Activated naive CD4-positive, alpha-beta T cell treated with anti-CD3 and anti-CD28 coated beads, Interleukin-2, amount 50 U/mL, for 24 hours (primary cell): ENCODE measurements at regions not wholly inside any gene's neighbourhood (a gene's known extent, or its start where the extent isn't known, plus 50 kb on each side); places are given as distances from the start of the nearest gene placed in this dataset.
"Not testable (repeated sequence)": the region's sequence is repeated elsewhere in the genome, so short reads cannot be mapped to it uniquely, and the experiment has no call there.

Experiments used
- H3K27ac Mint-ChIP-seq: one replicate; pipeline ENCODE4 v1.8.0; 2021; ENCODE audit warnings: mild to moderate bottlenecking, mixed read lengths
- H3K27me3 Mint-ChIP-seq: one replicate; pipeline ENCODE4 v1.8.0; 2021; ENCODE audit warnings: mixed read lengths
- H3K36me3 Mint-ChIP-seq: one replicate; pipeline ENCODE4 v1.8.0; 2021; ENCODE audit warnings: mixed read lengths
- H3K4me1 Mint-ChIP-seq: one replicate; pipeline ENCODE4 v1.8.0; 2021; ENCODE audit warnings: mixed read lengths
- H3K4me3 Mint-ChIP-seq: one replicate; pipeline ENCODE4 v1.8.0; 2021; ENCODE audit warnings: mild to moderate bottlenecking, mixed read lengths
- H3K9me3 Mint-ChIP-seq: one replicate; pipeline ENCODE4 v1.8.0; 2021; ENCODE audit warnings: mixed read lengths

GRCh38 chr6:12490904-12491571 is 200.9 kb downstream of the EDN1 start:
- Mint-ChIP-seq H3K9me3 (no peaks in the 10 kb centered on the region), H3K4me3 (no peak overlapping the region), H3K4me1 (no peaks in the 10 kb centered on the region), H3K27ac (no peak overlapping the region), H3K36me3 (no peaks in the 10 kb centered on the region), H3K27me3 (peaks cover 11% of the 10 kb centered on the region)

GRCh38 chr6:12492929-12493328 is 202.8 kb downstream of the EDN1 start:
- H3K9me3 Mint-ChIP-seq, H3K4me3 Mint-ChIP-seq, H3K4me1 Mint-ChIP-seq, H3K36me3 Mint-ChIP-seq, H3K27ac Mint-ChIP-seq: not testable (repeated sequence)
- peaks cover 11% of the 10 kb centered on the region for H3K27me3 Mint-ChIP-seq

- no peak overlapping the region for H3K27ac Mint-ChIP-seq
- H3K9me3 Mint-ChIP-seq: no peaks in the 10 kb centered on the region
- no peaks in the 10 kb centered on the region for H3K4me1 Mint-ChIP-seq
- peaks cover 13% of the 10 kb centered on the region for H3K27me3 Mint-ChIP-seq
- no peaks in the 10 kb centered on the region for H3K36me3 Mint-ChIP-seq
- no peak overlapping the region for H3K4me3 Mint-ChIP-seq
Measured at GRCh38 chr6:12493446-12493845, 203.3 kb downstream of the EDN1 start.

GRCh38 chr6:12494161-12494560 is 204.0 kb downstream of the EDN1 start:
- no peaks in the 10 kb centered on the region for H3K36me3 Mint-ChIP-seq
- no peaks in the 10 kb centered on the region for H3K4me1 Mint-ChIP-seq
- no peak overlapping the region for H3K27ac Mint-ChIP-seq
- no peaks in the 10 kb centered on the region for H3K9me3 Mint-ChIP-seq
- peaks cover 11% of the 10 kb centered on the region for H3K27me3 Mint-ChIP-seq
- no peak overlapping the region for H3K4me3 Mint-ChIP-seq

GRCh38 chr6:12501990-12502389 is 211.8 kb downstream of the EDN1 start:
- Mint-ChIP-seq H3K4me1 (no peaks in the 10 kb centered on the region), H3K9me3 (no peaks in the 10 kb centered on the region), H3K27me3 (peaks cover 2% of the 10 kb centered on the region), H3K27ac (no peak overlapping the region), H3K4me3 (no peak overlapping the region), H3K36me3 (no peaks in the 10 kb centered on the region)

GRCh38 chr6:12504325-12504966 is 212.1 kb upstream of the PHACTR1 start:
- Mint-ChIP-seq H3K27me3 (peaks cover 2% of the 10 kb centered on the region), H3K4me1 (no peaks in the 10 kb centered on the region)

GRCh38 chr6:12505486-12505885 is 211.1 kb upstream of the PHACTR1 start:
- H3K4me3 Mint-ChIP-seq: no peak overlapping the region
- H3K27ac Mint-ChIP-seq: no peak overlapping the region
- H3K9me3 Mint-ChIP-seq: peaks cover 5% of the 10 kb centered on the region
- no peaks in the 10 kb centered on the region for H3K4me1 Mint-ChIP-seq
- no peaks in the 10 kb centered on the region for H3K36me3 Mint-ChIP-seq
- H3K27me3 Mint-ChIP-seq: peaks cover 9% of the 10 kb centered on the region

More at GRCh38 chr6:12504325-12504966, 212.1 kb upstream of the PHACTR1 start:
- no peaks in the 10 kb centered on the region for H3K36me3 Mint-ChIP-seq
- H3K27ac Mint-ChIP-seq: no peak overlapping the region
- peaks cover 5% of the 10 kb centered on the region for H3K9me3 Mint-ChIP-seq
- no peak overlapping the region for H3K4me3 Mint-ChIP-seq

- H3K27ac Mint-ChIP-seq: no peak overlapping the region
- peaks cover 5% of the 10 kb centered on the region for H3K9me3 Mint-ChIP-seq
- peaks cover 9% of the 10 kb centered on the region for H3K27me3 Mint-ChIP-seq
- H3K4me3 Mint-ChIP-seq: no peak overlapping the region
- H3K36me3 Mint-ChIP-seq: no peaks in the 10 kb centered on the region
- no peaks in the 10 kb centered on the region for H3K4me1 Mint-ChIP-seq
Measured at GRCh38 chr6:12506159-12506558, 210.4 kb upstream of the PHACTR1 start.

- no peaks in the 10 kb centered on the region for H3K36me3 Mint-ChIP-seq
Measured at GRCh38 chr6:12507636-12508035, 208.9 kb upstream of the PHACTR1 start.

GRCh38 chr6:12508553-12508952 is 208.0 kb upstream of the PHACTR1 start:
- Mint-ChIP-seq H3K4me3 (no peak overlapping the region), H3K9me3 (peaks cover 5% of the 10 kb centered on the region), H3K4me1 (no peaks in the 10 kb centered on the region), H3K27me3 (peaks cover 11% of the 10 kb centered on the region), H3K36me3 (no peaks in the 10 kb centered on the region), H3K27ac (no peak overlapping the region)

More at GRCh38 chr6:12507636-12508035, 208.9 kb upstream of the PHACTR1 start:
- Mint-ChIP-seq H3K27ac (no peak overlapping the region), H3K4me3 (no peak overlapping the region), H3K27me3 (peaks cover 9% of the 10 kb centered on the region), H3K9me3 (peaks cover 5% of the 10 kb centered on the region), H3K4me1 (no peaks in the 10 kb centered on the region)

GRCh38 chr6:12509060-12509459 is 207.5 kb upstream of the PHACTR1 start:
- peaks cover 5% of the 10 kb centered on the region for H3K9me3 Mint-ChIP-seq
- H3K27ac Mint-ChIP-seq: no peak overlapping the region
- no peaks in the 10 kb centered on the region for H3K4me1 Mint-ChIP-seq
- H3K36me3 Mint-ChIP-seq: no peaks in the 10 kb centered on the region
- peaks cover 11% of the 10 kb centered on the region for H3K27me3 Mint-ChIP-seq
- H3K4me3 Mint-ChIP-seq: no peak overlapping the region

- H3K9me3 Mint-ChIP-seq: no peaks in the 10 kb centered on the region
- no peaks in the 10 kb centered on the region for H3K4me1 Mint-ChIP-seq
- no peak overlapping the region for H3K4me3 Mint-ChIP-seq
- H3K27me3 Mint-ChIP-seq: peaks cover 2% of the 10 kb centered on the region
- H3K36me3 Mint-ChIP-seq: no peaks in the 10 kb centered on the region
- H3K27ac Mint-ChIP-seq: no peak overlapping the region
Measured at GRCh38 chr6:12516070-12516469, 200.5 kb upstream of the PHACTR1 start.

GRCh38 chr6:12522347-12522746 is 194.2 kb upstream of the PHACTR1 start:
- Mint-ChIP-seq H3K4me1 (no peaks in the 10 kb centered on the region), H3K9me3 (no peaks in the 10 kb centered on the region), H3K4me3 (no peak overlapping the region), H3K27ac (no peak overlapping the region), H3K27me3 (peaks cover 7% of the 10 kb centered on the region), H3K36me3 (no peaks in the 10 kb centered on the region)

GRCh38 chr6:12523726-12524125 is 192.8 kb upstream of the PHACTR1 start:
- no peak overlapping the region for H3K4me3 Mint-ChIP-seq
- H3K4me1 Mint-ChIP-seq: no peaks in the 10 kb centered on the region
- H3K27me3 Mint-ChIP-seq: peaks cover 10% of the 10 kb centered on the region
- H3K36me3 Mint-ChIP-seq: no peaks in the 10 kb centered on the region
- H3K9me3 Mint-ChIP-seq: no peaks in the 10 kb centered on the region
- no peak overlapping the region for H3K27ac Mint-ChIP-seq

- Mint-ChIP-seq H3K27me3 (peaks cover 10% of the 10 kb centered on the region), H3K27ac (no peak overlapping the region), H3K9me3 (no peaks in the 10 kb centered on the region), H3K36me3 (no peaks in the 10 kb centered on the region), H3K4me1 (no peaks in the 10 kb centered on the region), H3K4me3 (no peak overlapping the region)
Measured at GRCh38 chr6:12525276-12525675, 191.3 kb upstream of the PHACTR1 start.

- Mint-ChIP-seq H3K4me3 (no peak overlapping the region), H3K36me3 (no peaks in the 10 kb centered on the region), H3K27me3 (peaks cover 11% of the 10 kb centered on the region), H3K9me3 (no peaks in the 10 kb centered on the region), H3K4me1 (no peaks in the 10 kb centered on the region), H3K27ac (no peak overlapping the region)
Measured at GRCh38 chr6:12527339-12527738, 189.2 kb upstream of the PHACTR1 start.
